Right hindlimb (tissue), 1 donor: ENCODE measurements at regions not wholly inside any gene's neighbourhood (a gene's known extent, or its start where the extent isn't known, plus 50 kb on each side); places are given as distances from the start of the nearest gene placed in this dataset.

Source experiments
- DNase-seq: peaks from one replicate; pipeline ENCODE4 v3.0.0-alpha.2; 2018

DNA sequence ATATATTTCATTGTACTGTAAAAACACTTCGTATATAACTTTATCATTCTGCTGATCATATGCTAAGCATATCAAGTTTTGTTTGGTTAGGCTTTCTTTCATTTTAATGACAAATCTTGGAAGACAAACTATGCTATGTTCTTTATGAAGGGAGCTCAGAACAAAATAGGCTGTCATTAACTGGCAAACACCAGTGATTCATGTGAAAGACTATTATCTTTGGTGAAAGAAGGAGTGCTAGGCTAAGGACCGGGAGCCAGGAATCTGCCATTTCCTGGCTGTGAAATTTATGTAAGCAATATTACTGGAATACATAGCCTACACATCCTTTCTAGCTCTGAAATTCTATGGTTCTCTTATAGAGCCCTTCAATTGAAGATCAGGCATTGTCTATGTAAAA is 136.2 kb upstream of the CCN2 start:
- peak; percentile 35 for DNase-seq

DNA sequence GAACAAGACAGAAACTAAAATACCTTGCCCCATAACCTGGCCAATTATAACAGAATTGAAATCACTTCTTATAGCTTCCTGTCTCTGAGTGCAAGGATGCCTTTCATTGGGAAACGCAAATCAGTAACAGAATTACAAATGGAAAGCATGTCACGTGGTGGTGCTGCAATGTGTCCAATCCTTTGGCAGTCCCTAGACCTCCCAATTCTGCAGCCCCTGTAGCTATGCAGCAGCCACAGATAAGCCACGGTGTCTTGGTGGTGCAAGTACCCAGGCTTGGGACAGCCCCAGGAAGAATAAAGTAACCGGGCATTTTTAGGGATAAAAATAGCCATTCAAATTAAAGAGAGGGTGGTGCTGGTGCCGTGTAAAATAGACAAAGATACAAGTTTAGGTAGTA is 134.6 kb upstream of the CCN2 start:
- DNase-seq, result no peak

DNA sequence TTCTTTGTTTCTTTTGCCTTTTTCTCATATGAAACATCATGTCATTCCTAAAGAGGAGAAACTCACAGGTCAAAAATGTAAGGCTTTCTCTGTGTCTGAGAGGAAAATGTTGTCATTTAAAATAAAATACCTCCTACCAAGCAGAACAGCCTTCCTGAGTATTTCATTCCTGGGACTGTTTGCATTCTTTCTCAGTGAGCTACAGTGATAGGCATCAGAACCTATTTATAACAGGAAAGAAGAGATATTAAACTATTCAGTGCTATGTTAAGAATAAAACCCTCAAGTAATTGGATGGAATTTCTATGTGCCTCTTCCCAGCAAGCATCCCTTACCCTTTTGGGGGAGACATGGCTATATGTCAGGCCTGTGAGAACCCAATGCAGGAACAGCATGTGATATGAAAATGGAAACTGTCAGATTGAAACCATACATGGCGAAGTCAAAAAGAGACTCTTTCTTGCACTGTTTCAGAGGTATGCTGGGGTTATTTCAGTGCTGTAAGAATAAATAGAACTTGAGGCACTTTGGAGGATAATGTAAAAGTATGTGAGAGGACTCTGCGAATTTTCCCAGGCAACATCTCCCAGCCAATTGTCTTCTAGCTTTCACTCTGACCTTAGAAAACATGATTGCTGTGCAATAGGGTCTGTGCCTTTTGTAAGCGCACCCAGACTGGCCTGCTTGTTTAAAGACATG is 133.8 kb upstream of the CCN2 start:
- no peak for DNase-seq

DNA sequence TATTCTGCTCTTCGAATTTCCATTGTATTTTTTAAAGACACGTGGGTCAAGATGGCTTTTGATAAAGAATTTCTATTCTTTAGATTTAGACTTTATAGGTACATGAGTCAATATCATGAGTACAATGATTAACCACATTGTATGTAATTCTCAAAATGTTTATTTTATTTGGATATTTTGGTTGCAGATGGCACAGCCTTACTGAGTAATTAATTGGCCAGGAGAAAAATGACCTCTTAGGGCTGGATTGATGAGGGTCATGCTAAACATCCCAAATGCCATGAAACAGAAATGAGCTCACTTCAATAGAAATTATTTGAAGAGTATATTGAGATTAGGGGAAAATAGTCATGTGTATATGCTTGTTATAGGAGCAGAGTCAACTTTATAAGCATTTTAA is 131.2 kb upstream of the CCN2 start:
- no peak for DNase-seq

DNA sequence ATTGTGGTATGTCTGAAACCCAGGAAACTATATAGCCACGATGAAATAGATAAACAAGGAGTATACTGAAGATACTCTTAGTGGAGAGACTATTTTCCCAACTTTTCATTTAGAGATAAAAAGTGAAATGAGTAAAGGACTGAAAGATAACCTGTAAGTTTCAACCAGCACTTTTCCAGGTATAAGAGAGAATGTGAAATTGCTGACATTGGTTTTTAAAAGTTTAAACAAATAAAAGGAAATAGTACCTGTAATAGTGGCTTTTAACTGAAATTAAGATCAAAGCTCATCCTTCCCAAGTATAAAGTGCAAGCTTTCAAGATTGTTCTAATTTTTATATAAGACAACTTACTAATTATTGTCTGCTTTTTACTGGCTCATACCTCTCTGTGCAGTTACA is 130.2 kb upstream of the CCN2 start:
- no peak for DNase-seq

DNA sequence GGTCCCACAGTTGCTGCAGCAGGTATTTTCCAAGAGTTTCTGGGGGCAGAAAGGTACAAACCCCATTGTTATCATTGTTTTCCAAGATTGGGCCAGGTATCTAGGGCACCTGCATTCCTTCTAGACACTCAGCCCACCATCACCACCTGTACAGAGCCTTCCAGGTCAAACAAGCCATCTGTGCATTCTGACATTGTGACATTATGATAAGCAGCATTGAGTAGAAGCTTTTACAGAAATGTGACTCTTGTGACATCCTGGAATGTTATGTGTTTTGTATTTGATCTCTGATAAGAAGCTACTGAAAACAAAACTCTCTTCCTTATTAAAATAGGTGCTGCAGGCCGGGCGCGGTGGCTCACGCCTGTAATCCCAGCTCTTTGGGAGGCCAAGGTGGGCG is 128.1 kb upstream of the CCN2 start:
- DNase-seq, result no peak

DNA sequence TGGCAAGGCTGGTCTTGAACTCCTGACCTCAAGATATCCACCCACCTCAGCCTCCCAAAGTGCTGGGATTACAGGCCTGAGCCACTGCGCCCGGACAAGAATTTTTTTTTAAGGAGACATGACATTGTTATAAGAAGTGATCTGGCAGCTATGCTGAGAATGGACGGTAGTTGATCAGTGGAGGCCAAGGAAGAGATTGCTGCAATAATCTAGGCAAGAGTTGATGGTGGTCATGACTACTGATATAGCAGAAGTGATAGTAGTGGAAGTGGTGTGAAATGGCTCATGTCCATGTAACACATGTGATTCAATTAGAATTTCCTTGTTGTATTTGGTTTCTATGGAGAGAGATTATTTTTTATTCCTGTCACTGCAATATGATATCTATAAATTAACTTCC is 125.3 kb upstream of the CCN2 start:
- no peak for DNase-seq

DNA sequence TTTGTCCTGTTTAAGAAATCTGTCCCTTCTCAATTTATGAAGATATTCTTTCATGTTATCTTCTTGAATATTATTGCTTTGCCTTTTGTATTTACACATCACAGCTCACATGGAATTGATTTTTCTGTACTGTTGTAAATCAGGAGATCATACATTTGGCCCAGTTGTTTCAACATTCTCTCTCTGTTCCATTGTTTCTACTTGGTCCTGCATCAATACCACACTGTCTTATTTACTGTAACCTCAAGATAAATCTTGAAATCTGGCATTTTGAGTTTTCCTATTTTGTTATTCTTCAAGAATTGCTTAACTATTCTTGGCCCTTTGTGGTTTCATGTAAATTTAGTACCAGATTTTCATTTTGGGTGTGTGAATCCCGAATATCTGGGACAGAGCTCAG is 121.7 kb upstream of the CCN2 start:
- DNase-seq, result no peak

DNA sequence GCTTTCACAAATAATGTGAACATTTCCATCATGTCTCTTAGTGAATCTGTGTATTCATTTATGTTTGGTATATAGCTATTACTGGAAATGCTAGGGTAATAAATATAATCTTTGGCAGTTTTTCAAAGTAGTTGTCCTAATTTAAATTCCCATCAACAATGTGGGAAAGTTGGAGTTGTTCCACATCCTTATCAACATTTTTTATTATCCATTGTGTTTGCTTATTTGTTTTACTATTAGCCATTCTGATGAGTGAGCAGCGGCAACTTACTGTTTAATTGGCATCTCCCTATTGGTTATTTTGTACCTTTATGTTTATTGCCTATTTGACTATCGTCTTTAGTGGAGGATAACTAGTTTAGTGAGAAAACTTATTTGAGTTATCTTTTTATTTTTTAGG is 121.1 kb upstream of the CCN2 start:
- DNase-seq, result no peak

DNA sequence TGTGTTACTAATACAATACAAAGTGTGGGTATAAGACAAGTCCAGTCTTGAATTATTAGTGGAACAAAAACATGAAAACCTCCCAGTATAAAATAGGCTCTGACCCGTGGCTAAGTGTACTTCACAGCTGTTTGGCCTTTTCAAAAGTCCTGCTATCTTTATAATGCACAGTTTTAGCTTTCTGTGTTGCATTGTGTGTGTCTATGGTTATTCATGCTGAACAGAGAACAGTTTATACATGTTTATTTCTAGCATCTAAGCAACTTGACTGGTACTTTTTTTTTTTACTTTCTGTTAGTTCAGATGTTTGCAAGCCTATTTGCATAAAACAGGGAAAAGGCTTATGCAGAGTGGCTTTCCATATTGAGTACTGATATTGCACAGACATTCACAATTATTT is 119.2 kb upstream of the CCN2 start:
- no peak for DNase-seq

DNA sequence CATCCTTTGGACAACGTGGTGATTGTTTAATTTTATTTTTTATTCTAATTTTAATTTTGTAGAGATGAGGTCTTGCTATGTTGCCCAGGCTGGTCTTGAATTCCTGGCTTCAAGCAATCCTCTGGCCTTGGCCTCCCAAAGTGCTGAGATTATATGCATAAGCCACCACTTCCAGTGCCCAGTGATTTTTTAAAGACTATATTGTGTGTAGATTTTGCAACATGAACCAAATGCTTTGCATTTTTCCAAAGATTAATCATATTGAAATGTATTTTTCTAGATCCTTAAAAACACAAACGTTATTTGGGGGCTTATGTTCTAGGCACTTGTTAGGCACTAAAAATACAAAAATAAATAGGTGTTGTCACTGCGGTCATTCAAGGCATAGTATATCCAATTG is 117.6 kb upstream of the CCN2 start:
- no peak for DNase-seq

DNA sequence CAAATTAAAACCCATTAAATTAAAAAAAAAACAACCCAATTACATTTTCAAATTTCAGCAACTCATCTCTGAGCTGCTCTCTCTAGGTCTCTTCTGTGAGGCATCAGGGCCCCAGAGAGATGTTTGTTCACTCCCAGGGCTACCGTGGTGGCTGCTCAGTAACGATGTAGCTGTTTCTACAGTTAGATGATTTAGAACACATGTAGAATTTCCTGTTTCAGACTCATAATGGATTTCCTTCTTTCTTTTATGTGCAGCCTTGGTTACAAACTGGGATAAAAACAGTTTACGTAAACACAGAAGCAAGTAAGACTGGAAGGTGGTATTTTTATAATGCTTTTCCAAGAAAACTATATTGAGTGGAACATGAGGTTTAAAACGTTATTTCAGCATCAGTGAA is 116.1 kb upstream of the CCN2 start:
- peak; percentile 26 for DNase-seq

DNA sequence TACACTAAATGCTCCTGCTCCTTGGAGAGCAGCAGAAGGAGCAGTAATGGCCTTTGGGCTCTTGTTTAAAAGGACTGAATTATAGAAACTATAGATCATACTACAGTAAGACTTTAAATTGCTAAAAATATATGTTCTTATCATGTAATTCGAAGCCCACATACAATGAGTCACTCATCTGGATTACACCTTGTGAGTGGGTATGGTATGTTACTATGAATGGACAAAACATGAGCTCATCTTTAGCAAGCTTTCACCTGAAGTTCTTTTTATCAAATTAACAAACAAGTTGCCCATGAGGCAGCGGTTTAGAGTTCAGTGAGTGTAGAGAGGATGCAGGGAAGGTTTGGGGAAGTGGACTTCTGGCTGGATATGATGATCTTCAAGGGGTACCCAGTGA is 114.4 kb upstream of the CCN2 start:
- DNase-seq, result no peak

DNA sequence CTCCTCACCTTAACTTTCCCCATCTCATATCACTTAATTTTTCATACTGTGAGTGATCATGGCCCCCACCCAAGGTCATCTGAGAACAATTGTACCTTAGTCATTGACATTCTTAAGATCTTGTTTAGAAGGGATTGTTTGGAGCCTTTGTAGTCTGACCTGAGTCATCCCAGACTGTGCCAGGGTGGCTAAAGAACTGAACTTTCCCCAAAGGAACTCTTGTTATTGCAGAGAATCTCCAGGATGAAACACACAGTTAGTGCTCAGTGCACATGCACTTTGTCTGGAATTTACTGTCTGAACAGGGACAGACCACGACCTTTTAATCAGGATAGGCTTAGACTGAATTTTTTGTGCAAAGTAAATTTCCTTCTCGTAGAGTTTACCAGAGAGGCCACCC is 112.6 kb upstream of the CCN2 start:
- DNase-seq, result no peak

DNA sequence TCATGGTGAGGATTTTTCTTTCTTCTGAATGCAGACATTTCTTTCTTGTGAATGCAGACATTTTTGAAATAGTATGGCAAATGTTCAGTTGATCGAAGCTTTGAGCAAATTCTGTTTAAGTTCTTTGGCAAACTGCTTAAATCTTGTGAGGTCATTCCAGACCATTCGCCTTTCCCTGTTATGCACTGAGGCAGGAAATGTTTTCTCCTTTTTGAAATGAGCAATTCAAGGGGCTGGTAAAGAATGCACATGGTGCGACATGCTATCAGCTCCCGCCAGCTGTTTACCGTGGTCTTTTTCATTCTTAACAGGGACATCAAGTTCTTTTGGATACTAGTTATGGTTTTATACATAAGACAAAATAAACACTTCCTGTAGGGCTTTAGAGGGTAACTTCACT is 112.0 kb upstream of the CCN2 start:
- DNase-seq, result no peak

DNA sequence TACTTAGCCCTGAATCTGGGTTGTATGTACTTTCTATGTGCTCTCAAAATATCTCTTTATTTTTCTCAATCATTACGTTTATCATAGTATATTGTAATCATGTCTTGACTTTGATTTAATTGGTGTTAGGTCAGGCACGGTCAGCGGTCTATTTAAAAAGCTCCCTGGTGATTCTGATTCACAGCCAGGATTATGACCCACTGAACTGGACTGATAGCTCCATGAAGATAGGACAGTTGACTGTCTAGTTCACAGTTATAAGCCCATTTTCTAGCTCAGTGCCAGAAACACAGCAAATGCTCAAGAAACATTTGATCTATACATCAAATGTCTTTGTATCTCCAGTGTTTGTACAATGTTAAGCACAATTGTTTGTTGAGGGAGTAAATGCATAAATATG is 111.5 kb upstream of the CCN2 start:
- DNase-seq, result no peak

DNA sequence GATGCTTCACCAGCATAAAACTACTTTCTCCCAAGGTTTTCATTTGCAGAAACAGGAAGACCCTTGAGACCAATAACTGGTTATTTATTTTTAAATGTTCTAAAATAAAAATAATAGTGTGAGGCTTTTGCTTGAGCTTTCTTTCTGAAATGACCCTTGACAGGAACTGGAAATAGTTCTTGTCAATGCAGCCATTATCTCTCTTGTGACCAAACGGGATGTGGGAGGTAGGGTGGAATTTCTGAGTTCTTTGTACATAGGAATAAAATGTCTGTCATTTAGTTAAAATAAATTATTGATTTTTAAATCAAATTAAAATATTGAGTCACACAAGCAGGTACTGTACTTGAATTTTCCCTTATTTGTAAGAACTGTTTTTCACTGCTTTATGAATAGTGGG is 110.2 kb upstream of the CCN2 start:
- DNase-seq, result no peak

DNA sequence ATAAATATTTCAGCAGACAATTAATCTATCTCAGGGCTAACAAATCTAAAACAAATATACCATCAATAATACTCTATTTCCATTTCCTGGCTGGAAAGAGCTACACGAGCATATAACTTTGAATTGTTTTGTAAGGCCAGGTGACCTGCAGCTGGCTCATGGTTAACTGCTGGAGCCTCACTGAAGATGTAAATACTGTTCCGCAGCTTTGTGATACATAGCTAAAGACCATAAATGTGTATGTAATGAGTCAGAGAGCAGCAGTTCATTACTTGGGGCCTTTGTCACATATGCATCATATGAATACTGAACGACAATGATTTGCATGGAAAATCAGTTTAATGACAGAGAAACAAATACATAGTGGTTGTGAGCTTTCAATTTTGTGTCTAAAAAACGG is 109.4 kb upstream of the CCN2 start:
- DNase-seq, result no peak

DNA sequence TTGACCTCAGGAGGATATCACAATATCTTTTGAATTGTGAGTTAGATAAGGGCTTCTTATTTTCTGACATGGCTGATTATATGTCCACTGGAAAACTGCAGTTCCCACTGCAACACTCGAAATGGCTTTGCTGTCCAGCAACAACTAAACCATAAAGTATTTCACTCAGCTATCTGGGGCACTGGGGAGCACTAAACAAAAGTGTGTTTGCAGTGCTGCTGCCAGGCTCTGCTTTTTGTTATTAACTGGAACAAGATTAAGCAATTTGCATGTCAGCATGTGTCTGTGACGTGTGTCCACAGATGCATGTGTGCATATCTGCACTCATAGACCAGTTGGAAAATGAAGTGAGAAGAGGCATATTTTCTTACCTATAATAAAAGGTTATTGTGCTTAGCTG is 107.8 kb upstream of the CCN2 start:
- peak; percentile 66 for DNase-seq

DNA sequence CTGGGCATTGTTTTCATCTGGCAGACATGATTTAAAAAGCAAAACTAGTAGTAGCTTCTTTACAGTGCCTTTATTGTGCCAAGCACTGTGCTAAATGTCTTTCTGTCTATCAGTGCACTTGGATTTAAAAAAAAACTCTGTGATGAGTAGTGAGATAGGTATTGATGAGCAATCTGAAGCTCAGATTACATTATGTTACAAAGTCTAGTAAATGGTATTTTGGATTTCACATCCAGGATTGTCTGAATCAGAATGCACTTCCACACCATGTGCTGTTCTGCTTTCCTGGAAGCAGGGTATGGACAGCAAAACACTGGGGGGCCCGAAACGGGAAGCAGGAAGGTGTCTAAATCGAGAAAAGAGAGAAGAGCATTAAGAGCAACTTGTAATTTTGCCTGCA is 103.4 kb upstream of the CCN2 start:
- DNase-seq, result no peak

DNA sequence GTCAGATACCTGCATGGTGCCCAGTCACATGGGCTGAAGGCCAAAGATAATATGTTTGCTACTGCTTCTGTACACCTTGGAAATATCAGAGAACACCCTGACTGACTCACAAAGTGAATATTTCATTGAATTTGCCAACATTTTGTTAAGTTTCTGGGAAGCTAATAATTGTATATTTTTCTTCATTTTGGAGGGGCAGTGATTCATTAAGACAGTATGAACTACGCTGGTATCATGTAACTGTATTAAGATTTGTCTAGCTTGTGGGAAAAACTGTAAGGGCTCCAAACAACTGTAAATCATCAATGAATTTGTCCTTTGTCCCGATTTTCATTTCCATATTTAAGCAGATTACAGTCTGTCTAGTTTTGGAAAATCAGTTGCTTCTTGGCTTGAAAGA is 102.3 kb upstream of the CCN2 start:
- no peak for DNase-seq

DNA sequence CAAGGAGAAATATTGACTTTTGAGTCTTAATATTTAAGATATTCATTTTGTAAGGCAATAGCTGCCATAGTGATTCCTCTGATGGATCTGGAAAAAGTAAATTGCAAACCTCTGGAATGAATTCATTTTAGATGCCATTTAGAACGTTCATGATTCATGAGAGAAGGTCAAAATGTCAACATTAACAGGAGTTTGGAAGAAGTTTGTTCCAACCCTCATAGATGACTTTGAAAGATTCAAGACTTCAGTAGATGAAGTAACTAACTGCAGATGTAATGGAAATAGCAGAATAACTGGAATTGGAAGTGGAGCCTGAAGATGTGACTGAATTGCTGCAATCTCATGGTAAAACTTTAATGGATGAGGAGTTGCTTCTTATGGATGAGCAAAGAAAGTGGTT is 100.9 kb upstream of the CCN2 start:
- DNase-seq, result no peak

DNA sequence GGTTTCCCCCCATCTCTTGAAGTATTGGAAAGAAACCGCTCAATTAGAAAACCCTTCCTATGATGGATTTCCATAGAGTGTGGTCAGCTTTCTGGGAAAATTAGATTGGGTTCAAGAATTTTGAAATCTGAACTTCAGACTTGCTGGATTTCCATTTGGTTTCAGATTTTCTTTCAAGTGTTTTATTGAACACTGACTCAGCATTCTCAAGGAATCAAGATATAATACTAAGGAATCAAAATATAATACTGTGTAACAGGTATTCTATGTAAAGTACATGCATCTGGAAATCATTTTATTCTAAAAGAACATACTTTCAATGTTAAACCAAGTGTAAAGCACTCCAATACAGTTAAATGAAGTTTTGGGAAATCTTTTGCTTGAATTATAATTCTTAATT is 94.7 kb upstream of the CCN2 start:
- no peak for DNase-seq

DNA sequence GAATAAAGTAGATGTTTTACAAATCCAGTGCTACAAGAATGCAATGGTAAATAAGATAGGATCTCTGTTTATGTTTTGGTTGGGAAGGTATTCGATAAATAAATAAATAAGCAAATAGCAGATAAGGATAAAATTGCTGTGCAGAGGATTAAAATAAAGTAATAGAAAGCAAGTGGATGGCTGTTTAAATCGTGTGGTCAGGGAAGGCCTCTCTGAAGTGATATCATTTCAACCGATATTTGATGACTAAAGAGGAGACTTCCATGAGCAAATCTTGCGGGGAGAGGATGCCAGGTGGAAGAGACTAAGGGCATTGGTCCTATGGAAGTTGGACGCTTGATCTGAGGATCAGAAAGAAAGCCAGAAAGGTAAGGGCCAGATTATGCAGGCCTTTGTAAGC is 92.0 kb upstream of the CCN2 start:
- no peak for DNase-seq

DNA sequence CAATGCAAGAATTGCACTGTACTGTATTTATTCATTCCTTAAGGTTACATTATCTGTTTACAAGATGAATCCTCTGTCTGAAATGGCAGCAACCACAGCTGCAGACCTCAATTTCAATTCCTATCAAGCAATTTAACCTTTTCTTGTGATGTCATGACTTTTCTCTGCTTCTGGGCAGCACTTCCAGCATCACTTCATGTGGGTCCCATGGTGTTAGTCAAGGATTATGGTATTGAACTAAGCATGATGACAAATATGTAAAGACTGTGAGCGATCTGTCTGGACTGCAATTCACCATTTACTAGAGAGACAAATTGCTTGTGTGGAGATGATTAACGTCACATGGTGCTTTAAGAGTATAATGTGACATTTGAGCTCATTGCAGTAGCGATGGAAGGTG is 90.5 kb upstream of the CCN2 start:
- no peak for DNase-seq

DNA sequence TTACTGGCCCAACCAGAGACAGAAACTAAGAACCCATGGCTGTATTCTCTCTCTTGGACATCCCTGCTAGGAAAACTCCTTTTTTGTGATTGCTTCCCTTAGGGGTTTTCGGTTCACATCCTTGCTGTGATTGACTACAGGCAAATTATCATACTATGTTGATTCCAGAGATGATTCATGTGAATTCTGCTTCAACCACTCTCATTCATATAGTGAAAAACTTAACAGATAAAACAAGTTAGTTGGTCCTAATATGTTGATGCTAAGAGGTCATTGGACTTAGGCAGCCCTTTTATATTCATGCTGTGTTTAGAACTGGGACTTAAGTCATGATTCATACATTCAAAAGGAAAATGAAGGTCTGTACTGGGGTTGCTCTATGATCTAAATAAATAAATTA is 76.9 kb upstream of the CCN2 start:
- DNase-seq, result no peak
